GM18499 (cell line): ENCODE measurements at regions not wholly inside any gene's neighbourhood (a gene's known extent, or its start where the extent isn't known, plus 50 kb on each side); places are given as distances from the start of the nearest gene placed in this dataset.
A peak's percentile ranks its signal among the peaks of the same experiment; 100 is the strongest.
"Not testable (repeated sequence)": the region's sequence is repeated elsewhere in the genome, so short reads cannot be mapped to it uniquely, and the experiment has no call there.

Experiments used
- ATAC-seq: cut with Tn5 transposase; IDR thresholded peaks from one replicate; pipeline ENCODE4 v1.9.1; 2021; ENCODE audit warnings: moderate number of reproducible peaks; ENCODE audit not compliant: insufficient read depth, unreplicated experiment

GRCh38 chr4:189202182-189202868 is 738.3 kb upstream of the FRG1 start:
- ATAC-seq: peak; percentile 45

GRCh38 chr4:189202869-189203271 is 737.8 kb upstream of the FRG1 start:
- no peak for ATAC-seq

- ATAC-seq: no peak
Observed at GRCh38 chr4:189204616-189205015, 736.1 kb upstream of the FRG1 start.

GRCh38 chr4:189206953-189207352 is 733.7 kb upstream of the FRG1 start:
- no peak for ATAC-seq

GRCh38 chr4:189207872-189208271 is 732.8 kb upstream of the FRG1 start:
- ATAC-seq: no peak

GRCh38 chr4:189215574-189215973 is 725.1 kb upstream of the FRG1 start:
- ATAC-seq: peak; percentile 65

GRCh38 chr4:189221691-189222090 is 719.0 kb upstream of the FRG1 start:
- no peak for ATAC-seq

GRCh38 chr4:189228726-189229125 is 711.9 kb upstream of the FRG1 start:
- no peak for ATAC-seq

GRCh38 chr4:189232274-189232673 is 708.4 kb upstream of the FRG1 start:
- no peak for ATAC-seq

- not testable (repeated sequence) for ATAC-seq
Observed at GRCh38 chr4:189233754-189234153, 706.9 kb upstream of the FRG1 start.

GRCh38 chr4:189234948-189235347 is 705.7 kb upstream of the FRG1 start:
- not testable (repeated sequence) for ATAC-seq

GRCh38 chr4:189235599-189235998 is 705.1 kb upstream of the FRG1 start:
- no peak for ATAC-seq

- ATAC-seq: not testable (repeated sequence)
Observed at GRCh38 chr4:189236321-189236720, 704.4 kb upstream of the FRG1 start.

GRCh38 chr4:189237340-189237739 is 703.3 kb upstream of the FRG1 start:
- ATAC-seq: no peak

- no peak for ATAC-seq
Observed at GRCh38 chr4:189255636-189256035, 685.0 kb upstream of the FRG1 start.

- ATAC-seq: no peak
Observed at GRCh38 chr4:189261475-189261874, 679.2 kb upstream of the FRG1 start.

GRCh38 chr4:189265515-189265914 is 675.2 kb upstream of the FRG1 start:
- ATAC-seq: no peak

GRCh38 chr4:189267312-189267965 is 673.2 kb upstream of the FRG1 start:
- ATAC-seq: no peak

- ATAC-seq: no peak
Observed at GRCh38 chr4:189278597-189279165, 662.0 kb upstream of the FRG1 start.

GRCh38 chr4:189279188-189279587 is 661.5 kb upstream of the FRG1 start:
- no peak for ATAC-seq

GRCh38 chr4:189285377-189285776 is 655.3 kb upstream of the FRG1 start:
- ATAC-seq: no peak

GRCh38 chr4:189291939-189292338 is 648.7 kb upstream of the FRG1 start:
- ATAC-seq: no peak
